GM21367 (cell line): ENCODE measurements at regions not wholly inside any gene's neighbourhood (a gene's known extent, or its start where the extent isn't known, plus 50 kb on each side); places are given as distances from the start of the nearest gene placed in this dataset.

ENCODE experiments used
- ATAC-seq: cut with Tn5 transposase; IDR thresholded peaks from one replicate; pipeline ENCODE4 v1.9.1; 2021; ENCODE audit not compliant: unreplicated experiment

GRCh38 chr7:106802589-106802988, 62.5 kb upstream of the PIK3CG start:
- ATAC-seq, result no peak

- no peak for ATAC-seq
Observed at GRCh38 chr7:106806556-106806955, 58.5 kb upstream of the PIK3CG start.

DNA sequence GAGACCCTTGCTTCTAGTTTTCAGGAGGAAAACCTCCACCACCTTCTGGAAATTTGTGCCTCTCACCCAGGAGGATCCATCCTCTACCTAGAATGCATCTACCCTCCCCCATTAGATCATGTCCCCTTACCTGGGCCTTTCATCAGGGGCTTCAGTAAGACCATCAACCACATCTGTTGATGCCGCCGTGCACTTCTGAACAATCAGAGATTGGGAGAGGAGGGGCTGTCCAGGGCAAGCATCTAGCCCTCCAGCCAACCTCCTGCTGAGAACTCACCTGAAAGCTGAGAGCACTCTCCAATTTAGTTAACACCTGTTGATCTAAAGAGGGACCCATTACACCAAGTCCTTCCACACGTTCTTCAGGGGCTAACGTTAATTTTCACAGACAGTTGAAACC, 57.6 kb upstream of the PIK3CG start:
- no peak for ATAC-seq

DNA sequence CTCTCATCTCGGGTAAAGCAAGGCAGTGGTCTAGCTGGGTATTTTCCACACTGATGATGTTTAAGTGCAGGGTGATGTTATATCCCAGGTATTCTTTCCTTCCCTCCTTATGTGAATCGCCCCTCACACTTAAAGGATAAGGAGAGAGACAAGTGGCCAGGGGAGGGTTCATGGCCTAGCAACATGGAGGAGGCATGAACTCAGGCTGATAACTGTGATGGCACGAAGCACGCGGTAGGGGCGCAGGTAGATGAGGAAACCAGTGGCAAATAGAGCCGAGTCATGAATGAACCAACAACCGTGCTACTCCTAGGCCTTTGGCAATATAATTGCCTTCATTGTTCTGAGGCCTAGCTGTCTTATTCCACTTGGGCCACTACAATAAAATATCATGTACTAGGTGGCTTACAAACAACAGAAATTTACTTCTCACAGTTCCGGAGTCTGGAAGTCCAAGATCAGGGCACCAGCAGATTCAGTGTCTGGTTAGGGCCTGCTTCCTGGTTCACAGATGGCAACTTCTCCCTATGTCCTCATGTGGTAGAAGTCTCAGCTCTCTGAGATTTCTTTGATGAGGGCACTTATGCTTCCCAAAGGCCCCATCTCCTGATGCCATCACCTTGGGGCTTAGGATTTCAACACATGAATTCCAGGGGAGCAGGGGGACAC, 56.0 kb upstream of the PIK3CG start:
- ATAC-seq, result no peak

DNA sequence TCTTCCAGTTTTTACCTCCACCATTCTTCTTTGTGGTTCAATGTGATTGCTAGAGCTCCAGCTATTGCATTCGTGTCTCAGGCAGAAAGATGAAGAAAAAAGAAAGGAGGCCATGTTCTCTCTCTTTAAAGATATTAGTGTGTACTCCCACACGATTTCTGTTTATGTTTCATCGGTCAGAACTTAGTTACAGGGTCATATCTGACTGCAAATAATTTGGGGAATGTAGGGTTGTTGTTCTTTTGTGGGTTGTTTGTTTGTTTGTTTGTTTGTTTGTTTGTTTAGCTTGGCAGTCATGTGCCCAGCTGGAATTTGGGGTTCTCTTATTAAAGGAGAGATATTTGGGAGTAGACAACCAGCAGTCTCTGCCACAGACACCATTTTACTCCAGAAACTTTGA, 53.6 kb upstream of the PIK3CG start:
- ATAC-seq, result no peak

DNA sequence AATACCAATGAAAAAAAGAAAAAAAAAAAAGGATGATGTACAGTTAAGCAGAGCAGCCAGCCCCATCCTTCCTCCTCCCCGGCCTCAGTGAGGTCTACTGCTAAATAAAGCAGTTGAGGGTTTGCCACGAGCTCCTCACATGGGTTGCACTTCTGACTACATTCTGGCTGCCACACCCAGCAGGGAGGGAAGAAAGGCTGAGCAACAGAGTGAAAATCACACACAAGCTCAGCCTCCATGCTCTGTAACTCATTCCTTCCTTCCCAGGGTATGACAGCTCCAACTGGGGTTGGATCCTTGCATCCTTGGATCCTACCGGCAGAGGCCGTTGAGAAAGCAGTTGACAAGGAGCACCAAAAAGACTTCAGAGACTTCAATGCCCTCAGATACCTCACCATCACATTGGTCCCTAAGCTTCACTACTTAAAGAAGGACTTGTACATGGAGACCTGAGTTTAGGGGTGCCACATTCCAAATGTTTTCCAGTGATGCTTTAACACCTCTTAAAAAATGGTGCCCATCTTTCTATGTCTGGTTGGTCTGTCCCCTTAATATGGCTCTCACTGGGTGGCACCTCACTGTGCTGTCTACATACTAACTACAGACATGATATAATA, 52.9 kb upstream of the PIK3CG start:
- no peak for ATAC-seq

DNA sequence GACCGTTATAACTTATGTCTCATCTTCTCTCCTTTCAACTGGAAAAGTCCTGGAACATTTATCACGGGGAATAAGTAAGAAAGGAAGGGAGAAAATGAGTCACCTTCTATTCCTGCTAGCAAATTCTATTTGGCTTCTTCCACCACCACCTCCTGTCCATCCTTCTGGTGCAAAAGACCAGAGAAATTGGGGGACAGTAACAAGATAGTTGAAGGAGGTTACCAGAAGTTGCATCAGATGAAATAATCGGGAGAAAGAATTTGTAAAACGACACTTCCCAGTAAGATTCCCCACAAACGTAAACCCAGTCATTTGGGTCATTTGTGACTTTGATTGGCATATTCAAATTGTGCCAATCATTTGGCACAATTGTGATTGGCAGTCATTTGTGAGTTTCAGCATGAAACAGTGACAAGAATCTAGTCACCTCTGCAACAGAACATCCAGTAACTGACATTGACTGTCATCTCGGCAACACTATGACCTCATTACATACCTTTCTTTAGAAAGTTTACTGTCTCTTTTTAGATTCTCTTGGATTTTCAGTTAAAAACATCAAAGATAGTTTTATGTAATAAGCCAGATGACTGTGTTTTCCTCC, 51.3 kb upstream of the PIK3CG start:
- ATAC-seq, result no peak

GRCh38 chr7:106814887-106815286, 50.2 kb upstream of the PIK3CG start:
- ATAC-seq, result no peak
